Fibroblast of villous mesenchyme (primary cell): ENCODE measurements at regions not wholly inside any gene's neighbourhood (a gene's known extent, or its start where the extent isn't known, plus 50 kb on each side); places are given as distances from the start of the nearest gene placed in this dataset.

ENCODE experiments used
- DNase-seq: peaks from one replicate; pipeline ENCODE4 v3.0.0-alpha.2; 2010; ENCODE audit warnings: low read depth
- H3K4me3 ChIP-seq: 2 replicates; pipeline ENCODE4 v1.5.1; 2011; ENCODE audit warnings: low read depth, mild to moderate bottlenecking, low read length
- TF ChIP-seq, protein P1 (sequence below): IDR thresholded peaks from 2 replicates; pipeline ENCODE4 v1.5.1; 2012; ENCODE audit warnings: low read depth, mild to moderate bottlenecking, low read length; ENCODE audit not compliant: insufficient read depth

DNA sequence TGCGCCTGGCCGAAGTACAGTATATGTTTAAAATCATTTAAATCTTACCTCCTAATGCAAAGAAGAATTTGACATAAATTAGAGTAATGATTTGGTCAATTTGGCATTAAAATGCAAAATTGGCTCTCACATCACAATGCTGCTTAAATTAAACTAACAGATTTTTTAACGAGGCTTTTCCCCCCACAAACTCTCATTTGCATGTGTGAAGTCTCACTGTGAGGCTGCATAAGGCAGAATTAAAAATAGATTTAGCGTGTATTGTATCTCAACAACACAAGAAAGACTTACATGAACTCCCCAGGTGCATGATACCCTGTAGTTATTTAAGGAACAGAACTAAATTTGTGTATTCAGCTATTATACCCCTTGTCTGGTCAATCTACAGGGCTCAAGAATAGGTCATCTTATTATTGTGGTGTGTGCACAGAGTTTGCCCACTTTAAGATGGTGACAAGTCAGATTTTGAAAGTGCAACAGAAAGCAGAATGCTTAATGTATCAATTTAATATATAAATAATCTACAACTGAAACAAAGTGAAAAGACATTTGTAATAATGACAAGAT lies 897.9 kb downstream of the EPHA3 start:
- no peak overlapping the region for H3K4me3 ChIP-seq
- no peak for DNase-seq
- TF ChIP-seq, protein P1, sequence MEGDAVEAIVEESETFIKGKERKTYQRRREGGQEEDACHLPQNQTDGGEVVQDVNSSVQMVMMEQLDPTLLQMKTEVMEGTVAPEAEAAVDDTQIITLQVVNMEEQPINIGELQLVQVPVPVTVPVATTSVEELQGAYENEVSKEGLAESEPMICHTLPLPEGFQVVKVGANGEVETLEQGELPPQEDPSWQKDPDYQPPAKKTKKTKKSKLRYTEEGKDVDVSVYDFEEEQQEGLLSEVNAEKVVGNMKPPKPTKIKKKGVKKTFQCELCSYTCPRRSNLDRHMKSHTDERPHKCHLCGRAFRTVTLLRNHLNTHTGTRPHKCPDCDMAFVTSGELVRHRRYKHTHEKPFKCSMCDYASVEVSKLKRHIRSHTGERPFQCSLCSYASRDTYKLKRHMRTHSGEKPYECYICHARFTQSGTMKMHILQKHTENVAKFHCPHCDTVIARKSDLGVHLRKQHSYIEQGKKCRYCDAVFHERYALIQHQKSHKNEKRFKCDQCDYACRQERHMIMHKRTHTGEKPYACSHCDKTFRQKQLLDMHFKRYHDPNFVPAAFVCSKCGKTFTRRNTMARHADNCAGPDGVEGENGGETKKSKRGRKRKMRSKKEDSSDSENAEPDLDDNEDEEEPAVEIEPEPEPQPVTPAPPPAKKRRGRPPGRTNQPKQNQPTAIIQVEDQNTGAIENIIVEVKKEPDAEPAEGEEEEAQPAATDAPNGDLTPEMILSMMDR: no peak

DNA sequence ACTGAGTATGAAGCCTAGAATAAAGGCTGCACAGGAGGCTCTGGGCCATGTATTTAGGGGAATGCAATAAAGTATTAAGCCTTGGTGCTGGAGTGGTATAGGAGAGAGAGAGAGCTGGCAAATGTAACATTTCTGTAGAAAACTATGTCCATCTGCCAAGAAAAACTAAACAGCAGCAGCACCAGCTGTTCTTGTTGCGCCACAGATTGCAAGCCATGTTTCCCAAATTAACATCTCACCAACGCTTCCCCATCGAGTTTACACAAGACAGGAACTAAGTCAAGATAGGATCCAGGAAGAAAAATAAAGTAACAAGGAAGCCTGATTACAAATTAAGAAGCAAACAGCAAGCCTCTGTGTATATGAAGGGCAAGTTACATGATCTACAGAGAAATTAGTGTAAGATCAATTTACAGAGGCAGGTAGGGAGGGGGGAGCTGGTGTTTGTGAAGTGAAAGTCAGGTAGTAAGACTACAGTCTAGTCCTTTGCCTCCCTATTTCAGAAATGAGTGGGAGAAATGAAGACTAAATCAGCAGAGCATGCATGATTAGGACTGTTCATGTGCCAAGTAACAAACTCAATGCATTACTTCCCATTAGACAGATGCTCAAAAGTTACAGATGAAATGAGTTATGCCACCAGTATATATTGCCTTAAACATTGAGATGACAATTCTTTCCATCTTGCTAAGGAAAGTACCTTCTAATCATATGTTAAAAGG lies 900.5 kb downstream of the EPHA3 start:
- H3K4me3 ChIP-seq: no peak overlapping the region
- peak; percentile 41 for DNase-seq
- TF ChIP-seq, protein P1: no peak

DNA sequence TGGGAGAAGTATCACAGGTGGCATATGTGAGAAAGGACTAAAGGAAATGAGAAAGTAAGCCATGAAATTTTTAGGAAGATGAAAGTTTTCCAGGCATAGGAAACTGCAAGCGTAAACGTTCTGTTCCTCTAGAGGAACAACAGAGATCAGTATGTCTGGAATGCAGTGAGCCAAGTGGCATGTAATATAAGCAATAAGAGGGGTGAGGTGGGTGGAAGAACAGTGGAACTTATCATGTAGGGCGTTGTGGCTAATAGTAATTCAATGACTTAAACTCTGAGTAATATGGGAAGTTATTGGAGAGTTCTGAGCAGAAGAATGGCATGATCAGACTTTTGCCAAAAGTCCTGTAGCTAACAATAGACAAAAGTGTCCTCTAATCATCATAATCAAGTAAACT lies 902.9 kb downstream of the EPHA3 start:
- H3K4me3 ChIP-seq: no peak overlapping the region
- TF ChIP-seq, protein P1: no peak
- DNase-seq: peak; percentile 7

DNA sequence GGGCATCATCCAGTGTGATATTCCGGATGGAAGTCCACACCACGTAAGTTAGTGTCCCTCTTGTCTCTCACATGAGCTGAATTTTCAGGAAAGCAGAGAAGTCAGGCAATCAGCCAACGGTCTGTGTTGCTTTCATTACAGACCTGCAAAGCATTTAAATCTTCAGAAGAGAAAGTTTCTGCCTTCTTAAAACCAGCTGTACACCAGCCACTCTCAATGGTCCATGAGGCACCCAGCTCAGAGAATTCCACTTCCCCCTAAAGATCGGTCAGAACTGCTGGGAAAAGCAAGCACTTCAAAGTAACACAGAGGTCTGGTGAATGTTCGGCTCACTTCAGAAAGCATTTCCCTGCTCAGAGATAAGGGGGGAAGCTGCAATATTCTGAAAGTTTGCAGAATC lies 903.7 kb downstream of the EPHA3 start:
- TF ChIP-seq, protein P1: no peak
- peak; percentile 6 for DNase-seq
- H3K4me3 ChIP-seq: no peak overlapping the region

DNA sequence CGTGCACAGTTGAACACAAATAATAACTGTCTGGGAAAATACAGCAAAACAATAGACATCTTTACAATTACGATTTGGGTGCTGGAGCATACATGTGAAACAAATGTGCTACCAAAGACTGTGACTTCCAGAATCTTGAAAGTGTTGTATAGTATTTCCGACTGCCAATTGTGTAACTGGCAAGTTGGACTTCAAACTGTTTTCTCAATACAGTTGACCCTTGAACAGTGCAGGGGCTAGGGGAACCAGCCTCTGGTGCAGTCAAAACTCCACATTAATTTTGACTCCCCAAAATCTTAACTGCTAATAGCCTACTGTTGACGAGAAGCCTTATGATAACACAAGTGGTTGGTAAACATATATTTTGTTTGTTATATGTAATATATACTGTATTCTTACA lies 904.2 kb downstream of the EPHA3 start:
- H3K4me3 ChIP-seq: no peak overlapping the region
- TF ChIP-seq, protein P1: no peak
- no peak for DNase-seq

DNA sequence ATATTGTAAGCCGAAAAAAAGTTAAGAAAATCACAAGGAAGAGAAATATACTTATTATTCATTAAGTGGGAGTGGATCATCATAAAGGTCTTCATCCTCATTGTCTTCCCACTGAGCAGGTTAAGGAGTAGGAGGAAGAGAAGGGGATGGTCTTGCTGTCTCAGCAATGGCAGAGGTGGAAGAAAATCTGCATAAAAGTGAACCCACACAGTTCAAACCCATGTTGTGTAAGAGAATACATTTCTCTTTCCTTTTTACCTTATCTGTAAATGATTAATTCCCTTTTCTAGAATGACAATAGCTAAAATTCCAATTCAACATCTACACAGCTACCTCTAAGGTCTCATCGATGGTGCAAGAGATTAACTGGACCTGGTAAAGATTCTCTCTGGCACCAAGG lies 904.6 kb downstream of the EPHA3 start:
- no peak for DNase-seq
- H3K4me3 ChIP-seq: no peak overlapping the region
- TF ChIP-seq, protein P1: no peak

DNA sequence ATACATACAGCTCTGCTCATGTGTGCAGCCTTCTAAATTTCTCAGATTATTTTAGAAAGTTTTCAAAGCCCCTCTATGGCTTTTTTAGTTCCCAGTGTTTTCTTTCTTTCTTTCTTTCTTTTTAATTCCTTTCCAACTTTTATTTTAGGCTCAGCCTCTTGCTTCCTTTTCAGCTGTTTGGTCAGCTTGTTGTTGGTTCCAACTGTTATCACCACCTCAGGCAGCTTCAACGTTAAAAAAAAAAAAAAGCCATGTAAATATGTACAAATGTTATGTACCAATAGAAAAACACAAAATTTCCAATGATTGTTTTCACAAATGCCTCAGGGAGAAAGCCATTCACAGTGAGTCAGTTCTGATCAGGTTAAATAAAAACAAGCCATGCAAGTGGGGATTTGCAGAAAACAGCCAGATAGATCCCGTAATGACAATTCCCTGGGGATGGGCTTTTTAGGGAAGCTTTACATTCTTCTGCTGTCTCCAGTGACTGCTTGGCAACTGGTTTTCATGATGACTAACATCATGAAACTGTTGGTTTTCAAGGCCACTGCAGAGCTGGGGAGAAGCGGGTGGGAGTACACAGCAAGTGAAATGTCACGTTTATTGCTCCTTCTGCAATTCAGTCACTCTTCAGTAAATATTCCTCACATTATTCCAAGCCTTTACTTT lies 908.4 kb downstream of the EPHA3 start:
- TF ChIP-seq, protein P1: no peak
- H3K4me3 ChIP-seq: no peak overlapping the region
- peak; percentile 71 for DNase-seq
